HFF-Myc (cell line): ENCODE measurements at regions not wholly inside any gene's neighbourhood (a gene's known extent, or its start where the extent isn't known, plus 50 kb on each side); places are given as distances from the start of the nearest gene placed in this dataset.

Experiments
- DNase-seq: peaks from one replicate; pipeline ENCODE4 v3.0.0-alpha.2; 2011; ENCODE audit warnings: low read depth; ENCODE audit errors: extremely low read depth
- H3K4me3 ChIP-seq: replicated peaks from 2 replicates; pipeline ENCODE4 v1.5.1; 2011; ENCODE audit warnings: low read depth, mild to moderate bottlenecking, control low read depth, low read length
- TF ChIP-seq, protein P1 (sequence below): IDR thresholded peaks from 2 replicates; pipeline ENCODE4 v1.5.1; 2012; ENCODE audit warnings: mild to moderate bottlenecking, low read depth, low read length, control low read depth; ENCODE audit errors: missing control alignments

DNA sequence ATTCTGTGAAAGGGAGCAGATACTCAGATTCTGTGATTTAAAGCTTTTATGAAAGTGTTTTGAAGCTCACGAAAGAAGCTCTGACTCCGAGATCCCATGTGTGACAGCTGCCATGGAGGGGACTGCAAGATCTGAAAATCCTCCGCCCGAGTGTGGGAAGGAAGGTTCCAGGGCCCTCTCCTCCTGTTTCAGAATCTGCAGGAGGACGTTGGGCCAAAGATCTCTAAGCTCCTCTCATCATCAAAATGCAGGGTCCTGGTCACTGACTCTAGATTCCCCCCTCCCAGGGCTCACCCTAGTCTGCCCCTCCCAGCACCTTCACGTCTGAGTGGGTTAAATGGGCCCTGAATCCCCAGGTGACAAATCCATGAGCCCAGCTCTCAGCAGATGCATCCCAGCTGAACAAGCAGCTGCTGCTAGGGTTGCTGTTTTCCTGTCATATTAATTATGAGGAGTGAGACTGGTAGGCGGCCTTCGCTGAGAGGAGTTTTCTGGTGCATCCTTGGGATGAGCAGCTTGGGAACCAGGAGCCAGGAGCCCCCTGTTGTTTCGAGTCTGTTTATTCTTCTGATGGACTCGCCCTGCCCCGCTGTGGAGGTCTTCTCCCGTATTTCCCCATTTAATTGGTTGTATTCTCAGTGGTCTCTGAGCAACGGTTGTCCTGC, 402.0 kb downstream of the MATN1 start:
- TF ChIP-seq, protein P1, sequence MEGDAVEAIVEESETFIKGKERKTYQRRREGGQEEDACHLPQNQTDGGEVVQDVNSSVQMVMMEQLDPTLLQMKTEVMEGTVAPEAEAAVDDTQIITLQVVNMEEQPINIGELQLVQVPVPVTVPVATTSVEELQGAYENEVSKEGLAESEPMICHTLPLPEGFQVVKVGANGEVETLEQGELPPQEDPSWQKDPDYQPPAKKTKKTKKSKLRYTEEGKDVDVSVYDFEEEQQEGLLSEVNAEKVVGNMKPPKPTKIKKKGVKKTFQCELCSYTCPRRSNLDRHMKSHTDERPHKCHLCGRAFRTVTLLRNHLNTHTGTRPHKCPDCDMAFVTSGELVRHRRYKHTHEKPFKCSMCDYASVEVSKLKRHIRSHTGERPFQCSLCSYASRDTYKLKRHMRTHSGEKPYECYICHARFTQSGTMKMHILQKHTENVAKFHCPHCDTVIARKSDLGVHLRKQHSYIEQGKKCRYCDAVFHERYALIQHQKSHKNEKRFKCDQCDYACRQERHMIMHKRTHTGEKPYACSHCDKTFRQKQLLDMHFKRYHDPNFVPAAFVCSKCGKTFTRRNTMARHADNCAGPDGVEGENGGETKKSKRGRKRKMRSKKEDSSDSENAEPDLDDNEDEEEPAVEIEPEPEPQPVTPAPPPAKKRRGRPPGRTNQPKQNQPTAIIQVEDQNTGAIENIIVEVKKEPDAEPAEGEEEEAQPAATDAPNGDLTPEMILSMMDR: no peak
- H3K4me3 ChIP-seq: no peak overlapping the region
- no peak for DNase-seq

DNA sequence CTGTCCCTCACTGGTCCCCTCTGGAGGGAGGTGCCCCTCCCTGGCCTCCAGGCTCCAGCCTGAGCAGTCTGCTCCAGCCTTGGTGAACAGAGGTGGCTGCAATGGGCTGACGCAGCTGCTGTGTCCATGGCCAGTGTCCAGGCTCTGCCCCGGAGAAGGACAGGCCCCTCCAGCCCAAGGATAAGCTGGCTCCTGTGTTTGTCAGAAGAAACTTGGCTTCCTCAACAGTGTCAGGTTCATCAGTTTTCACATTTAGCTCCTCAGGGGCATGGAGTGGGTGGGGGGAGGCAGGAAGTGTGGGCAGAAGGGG, 402.8 kb downstream of the MATN1 start:
- DNase-seq: no peak
- H3K4me3 ChIP-seq: no peak overlapping the region
- TF ChIP-seq, protein P1: no peak

DNA sequence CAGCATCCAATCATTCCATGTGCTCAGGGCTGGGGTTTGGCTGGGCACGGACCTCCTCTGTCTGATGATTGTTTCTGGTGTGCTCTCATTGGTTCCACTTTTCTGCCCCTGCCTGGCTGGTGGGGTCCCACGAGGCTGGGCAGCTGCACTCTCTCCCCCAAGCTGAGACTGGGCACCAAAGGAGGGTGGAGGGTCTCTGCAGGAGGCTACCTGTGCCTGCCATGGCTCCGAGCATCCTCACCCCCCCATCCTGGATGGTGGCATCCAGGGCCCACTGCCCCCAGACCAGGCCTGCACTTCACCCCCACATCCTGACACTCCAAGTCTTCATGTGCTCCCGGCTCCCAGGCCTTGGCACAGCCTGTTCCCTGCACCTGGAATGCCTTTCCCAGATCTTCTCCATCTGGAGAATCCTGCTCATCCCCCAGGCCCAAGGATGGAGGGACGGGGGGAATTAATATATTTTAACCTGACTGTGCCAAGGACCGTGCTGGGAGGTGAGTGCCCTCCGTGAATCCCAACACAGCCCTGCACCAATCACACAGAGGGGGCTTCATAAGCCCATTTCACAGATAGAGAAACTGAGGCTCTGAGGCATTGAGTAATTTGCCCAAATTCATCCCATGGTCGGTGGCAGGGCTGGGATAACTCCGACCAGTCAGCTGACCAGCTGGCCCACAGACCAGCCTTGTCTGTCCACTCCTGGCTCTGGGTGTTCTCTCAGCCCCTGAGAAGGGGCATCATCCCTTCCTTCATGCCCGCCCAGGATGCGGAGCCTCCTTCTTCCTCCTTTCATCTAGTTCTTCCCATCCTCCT, 403.4 kb downstream of the MATN1 start:
- TF ChIP-seq, protein P1: no peak
- no peak for DNase-seq
- no peak overlapping the region for H3K4me3 ChIP-seq

DNA sequence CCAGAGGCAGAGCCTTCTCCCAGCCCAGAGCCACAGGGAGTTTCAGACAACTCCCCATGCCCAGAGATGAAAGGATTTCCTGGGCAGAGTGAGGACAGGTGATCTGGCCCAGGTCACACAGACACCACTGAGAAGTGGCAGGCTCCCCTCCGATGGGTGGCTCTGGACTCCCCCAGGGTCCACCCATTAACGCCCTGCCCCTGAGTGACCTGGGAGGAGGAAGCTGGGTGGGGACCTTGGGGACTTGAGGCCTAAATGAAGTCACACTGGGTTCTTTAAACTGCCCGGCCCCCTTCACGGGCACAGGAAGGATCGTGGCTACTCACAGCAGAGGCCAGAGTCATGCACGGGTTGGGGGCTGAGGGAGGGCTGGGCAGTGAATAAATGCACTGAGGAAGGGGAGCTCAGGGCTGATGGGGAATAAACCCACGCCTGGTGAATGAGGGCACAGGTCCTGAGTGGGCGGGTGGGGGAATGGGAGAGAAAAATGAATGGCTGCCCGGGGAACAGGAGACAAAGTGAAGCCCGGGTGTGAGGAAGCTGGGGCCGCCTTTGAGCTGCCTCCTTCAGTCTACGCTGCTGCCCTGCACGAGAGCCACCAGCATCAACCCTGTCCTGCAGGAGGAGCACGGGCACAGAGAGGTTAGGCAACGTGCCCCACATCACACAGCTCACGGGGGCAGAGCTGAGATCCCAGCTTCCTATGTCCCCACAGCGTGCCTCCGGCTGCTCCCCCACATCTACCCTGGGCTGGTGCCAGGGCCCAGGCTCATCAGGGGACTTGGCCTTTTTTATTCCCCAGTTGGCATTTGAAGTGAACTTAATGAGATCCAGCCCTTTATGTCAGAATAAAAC, 404.3 kb downstream of the MATN1 start:
- no peak for DNase-seq
- H3K4me3 ChIP-seq: no peak overlapping the region
- TF ChIP-seq, protein P1: no peak

DNA sequence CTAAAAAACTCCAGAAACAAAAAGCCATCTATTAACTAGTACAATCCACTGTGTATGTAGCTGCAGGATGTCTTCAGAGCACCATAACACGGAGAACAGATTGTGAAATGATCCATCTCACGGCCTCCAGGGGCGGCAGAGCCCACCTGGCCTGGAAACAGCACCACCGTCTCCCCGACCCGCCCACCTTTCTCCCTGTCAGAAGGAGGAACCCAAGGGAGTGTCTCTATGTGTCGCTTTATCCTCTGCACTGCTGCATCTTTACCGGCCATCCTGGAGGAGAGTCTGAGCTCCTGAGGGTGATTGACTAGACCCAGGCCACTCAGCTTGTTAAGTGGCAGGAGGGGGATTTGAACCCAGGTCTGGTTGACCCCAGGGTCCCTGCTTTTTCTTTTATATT, 405.0 kb downstream of the MATN1 start:
- TF ChIP-seq, protein P1: no peak
- DNase-seq: no peak
- no peak overlapping the region for H3K4me3 ChIP-seq

DNA sequence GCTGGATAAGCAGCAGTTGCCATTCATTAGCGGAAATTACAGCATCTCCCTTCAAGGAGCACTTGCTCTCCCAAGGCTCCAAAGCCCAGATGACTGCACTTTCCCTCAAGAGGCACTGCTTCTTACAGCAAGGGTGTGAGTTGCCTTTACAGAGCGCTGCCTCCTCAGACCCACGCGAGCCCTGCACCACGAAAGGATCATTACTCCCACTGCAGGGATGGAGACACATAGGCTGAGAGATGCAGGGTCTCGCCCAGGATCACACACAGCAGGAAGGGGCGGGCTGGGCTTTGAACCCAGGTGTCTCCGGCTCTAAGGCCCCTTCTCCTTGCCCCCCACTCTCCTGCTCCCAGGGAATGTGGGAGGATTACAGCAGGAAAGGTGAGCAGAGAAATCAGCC, 405.5 kb downstream of the MATN1 start:
- DNase-seq: no peak
- TF ChIP-seq, protein P1: no peak
- H3K4me3 ChIP-seq: no peak overlapping the region
